Heart left ventricle (tissue), 13 donors: ENCODE measurements at regions not wholly inside any gene's neighbourhood (a gene's known extent, or its start where the extent isn't known, plus 50 kb on each side); places are given as distances from the start of the nearest gene placed in this dataset.

Source experiments
- POLR2A ChIP-seq, 2 donors: fragments of 450-650 bp; IDR thresholded peaks; one replicate each; pipeline ENCODE4 v1.6.1; 2017; ENCODE audit warnings: antibody characterized with exemption in 2 of 2, mild to moderate bottlenecking in 2 of 2, moderate library complexity in 2 of 2
- TF ChIP-seq, protein P1 (sequence below), 12 donors: fragments of 200-600 bp; sonication (generic) in 4 of 12; IDR thresholded peaks; one replicate each; pipeline versions ENCODE4 v1.5.0 to v1.8.0; 2018 to 2022; ENCODE audit warnings: antibody characterized with exemption in 12 of 12, mild to moderate bottlenecking in 5 of 12
- donor health status: ischemic (EF 13 %, LVEDD 7.1; RV severe dilation, severe dysfunction).
- donor health status: DM: no; HTN: yes; CAD: no.
- donor health status: DM: no; HTN: no; CAD: no.
- donor health status: ischemic (EF 25% LVEDD 6.9; RV normal size, moderate dysfunction).
- donor health status: ischemic (EF 25% LVEDD 5.7; RV mildly dilated, moderate dysfunction).
- donor health status: ischemic (EF 35%, LVEDD 5.7; RV mildly dilated, moderate dysfunction).
- donor health status: nonischemic (EF 11% LVEDD 7.7; RV severe dilation, severe dysfunction).
- donor health status: DM: yes; HTN: yes; CAD: no.
- donor health status: PGD.
- donor health status: ischemic (EF 29% LVEDD 5.4; RV normal size, mild dysfunction).
- donor health status: nonischemic (EF 23%, LVEDD 6.1; RV moderate dilation, normal function).

GRCh38 chr2:107312240-107312639 lies 426.3 kb upstream of the ST6GAL2 start:
- no peak for TF ChIP-seq POLR2A (IDR thresholded peaks at IDR 0.05)
- TF ChIP-seq, protein P1, sequence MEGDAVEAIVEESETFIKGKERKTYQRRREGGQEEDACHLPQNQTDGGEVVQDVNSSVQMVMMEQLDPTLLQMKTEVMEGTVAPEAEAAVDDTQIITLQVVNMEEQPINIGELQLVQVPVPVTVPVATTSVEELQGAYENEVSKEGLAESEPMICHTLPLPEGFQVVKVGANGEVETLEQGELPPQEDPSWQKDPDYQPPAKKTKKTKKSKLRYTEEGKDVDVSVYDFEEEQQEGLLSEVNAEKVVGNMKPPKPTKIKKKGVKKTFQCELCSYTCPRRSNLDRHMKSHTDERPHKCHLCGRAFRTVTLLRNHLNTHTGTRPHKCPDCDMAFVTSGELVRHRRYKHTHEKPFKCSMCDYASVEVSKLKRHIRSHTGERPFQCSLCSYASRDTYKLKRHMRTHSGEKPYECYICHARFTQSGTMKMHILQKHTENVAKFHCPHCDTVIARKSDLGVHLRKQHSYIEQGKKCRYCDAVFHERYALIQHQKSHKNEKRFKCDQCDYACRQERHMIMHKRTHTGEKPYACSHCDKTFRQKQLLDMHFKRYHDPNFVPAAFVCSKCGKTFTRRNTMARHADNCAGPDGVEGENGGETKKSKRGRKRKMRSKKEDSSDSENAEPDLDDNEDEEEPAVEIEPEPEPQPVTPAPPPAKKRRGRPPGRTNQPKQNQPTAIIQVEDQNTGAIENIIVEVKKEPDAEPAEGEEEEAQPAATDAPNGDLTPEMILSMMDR (IDR thresholded peaks at IDR 0.05): no peak
